Caco-2 (cell line): ENCODE measurements at regions not wholly inside any gene's neighbourhood (a gene's known extent, or its start where the extent isn't known, plus 50 kb on each side); places are given as distances from the start of the nearest gene placed in this dataset.

ENCODE experiments used
- BruUV-seq: library from RNA; stranded (reverse); fragments of 400-500 nt; replicated peaks from 2 replicates; lab custom pipeline; 2021; lab: Mats Ljungman, UMichigan
- CTCF ChIA-PET: fragments of 300-600 bp; sonication (Branson Sonifier 250); formaldehyde crosslinking; loops from one replicate; lab custom pipeline; 2022; ENCODE audit warnings: antibody characterized with exemption; lab: Charles Lee
- POLR2A ChIA-PET: fragments of 300-600 bp; sonication (Branson Sonifier 250); formaldehyde crosslinking; loops from one replicate; lab custom pipeline; 2022; ENCODE audit warnings: antibody characterized with exemption; lab: Charles Lee
- DNase-seq, 2 experiments: peaks; one replicate each; pipeline versions ENCODE4 v3.0.0 to v3.0.0-alpha.2; 2020 to 2022
- H3K27me3 ChIP-seq: replicated peaks from 2 replicates; pipeline ENCODE4 v1.6.0; 2011; ENCODE audit warnings: low read length; ENCODE audit not compliant: control insufficient read depth, insufficient read depth
- H3K36me3 ChIP-seq: 2 replicates; pipeline ENCODE4 v1.5.1; 2011; ENCODE audit warnings: low read length; ENCODE audit not compliant: control insufficient read depth, insufficient read depth
- H3K4me1 ChIP-seq: fragments of 250-450 bp; sonication (Bioruptor Pico); 2 replicates; pipeline ENCODE4 v1.5.1; 2020; ENCODE audit warnings: mild to moderate bottlenecking
- H3K4me3 ChIP-seq: 2 replicates; pipeline ENCODE4 v1.5.1; 2011; ENCODE audit warnings: low read depth, mild to moderate bottlenecking, control low read depth, low read length
- H3K9me3 ChIP-seq: fragments of 250-450 bp; sonication (Bioruptor Pico); 2 replicates; pipeline ENCODE4 v1.5.1; 2020; ENCODE audit warnings: mild to moderate bottlenecking, moderate library complexity
- H3K27ac Mint-ChIP-seq: one replicate; pipeline ENCODE4 v1.8.0; 2022; ENCODE audit warnings: mixed read lengths; ENCODE audit not compliant: unreplicated experiment
- H3K27me3 Mint-ChIP-seq: one replicate; pipeline ENCODE4 v1.8.0; 2022; ENCODE audit warnings: mixed read lengths; ENCODE audit not compliant: insufficient read depth, unreplicated experiment
- H3K36me3 Mint-ChIP-seq: one replicate; pipeline ENCODE4 v1.8.0; 2022; ENCODE audit warnings: mild to moderate bottlenecking, mixed read lengths; ENCODE audit not compliant: insufficient read depth, unreplicated experiment
- H3K4me1 Mint-ChIP-seq: one replicate; pipeline ENCODE4 v1.8.0; 2022; ENCODE audit warnings: low read depth, mixed read lengths; ENCODE audit not compliant: unreplicated experiment
- H3K4me3 Mint-ChIP-seq: one replicate; pipeline ENCODE4 v1.8.0; 2022; ENCODE audit warnings: mild to moderate bottlenecking, moderate library complexity, mixed read lengths; ENCODE audit not compliant: unreplicated experiment
- H3K9me3 Mint-ChIP-seq: one replicate; pipeline ENCODE4 v1.8.0; 2022; ENCODE audit warnings: mixed read lengths; ENCODE audit not compliant: unreplicated experiment
- CTCF ChIP-seq, 2 experiments: fragments of 200-600 bp in 1 of 2; IDR thresholded peaks; 1 replicate in 1 of 2; 2 replicates in 1 of 2; pipeline versions ENCODE4 v1.5.1 to v1.8.0; 2011 to 2022; ENCODE audit warnings: antibody characterized with exemption in 1 of 2, control low read depth in 1 of 2, inconsistent platforms in 1 of 2, low read depth in 1 of 2, low read length in 1 of 2, mild to moderate bottlenecking in 1 of 2, moderate library complexity in 1 of 2; ENCODE audit not compliant: insufficient read depth in 1 of 2, severe bottlenecking in 1 of 2, unreplicated experiment in 1 of 2
- intact Hi-C: fragments of 100-400 bp; cut with micrococcal nuclease; formaldehyde crosslinking; loops from one replicate; pipeline ENCODE4 v1.10.0; 2022; ENCODE audit not compliant: unreplicated experiment

- H3K36me3 ChIP-seq, result no peaks in the 10 kb centered on the region
- BruUV-seq, result no TSS peak
- no peaks in the 10 kb centered on the region for H3K27me3 ChIP-seq
- Mint-ChIP-seq H3K36me3 (no peaks in the 10 kb centered on the region), H3K9me3 (no peaks in the 10 kb centered on the region), H3K27ac (no peak overlapping the region), H3K27me3 (peaks cover 5% of the 10 kb centered on the region), H3K4me1 (no peaks in the 10 kb centered on the region), H3K4me3 (no peak overlapping the region)
- ChIA-PET POLR2A (no interaction called here), CTCF (no interaction called here)
- no peak for TF ChIP-seq CTCF (IDR thresholded peaks at IDR 0.05; ENCODE audit: insufficient read depth in 1 of 2, low read depth in 1 of 2, low read length in 1 of 2, severe bottlenecking in 1 of 2, unreplicated experiment in 1 of 2)
- intact Hi-C loops, result no loop called here
- H3K4me3 ChIP-seq, result no peak overlapping the region
- H3K9me3 ChIP-seq, result no peaks in the 10 kb centered on the region
- no peaks in the 10 kb centered on the region for H3K4me1 ChIP-seq
- DNase-seq, result no peak
Observed at GRCh38 chr4:162443510-162443909, 279.7 kb upstream of the FSTL5 start.

GRCh38 chr4:162442128-162442527 lies 278.3 kb upstream of the FSTL5 start:
- ChIA-PET POLR2A (no interaction called here), CTCF (no interaction called here)
- no peaks in the 10 kb centered on the region for H3K9me3 ChIP-seq
- H3K4me3 ChIP-seq, result no peak overlapping the region
- no peaks in the 10 kb centered on the region for H3K36me3 ChIP-seq
- Mint-ChIP-seq H3K27ac (no peak overlapping the region), H3K9me3 (no peaks in the 10 kb centered on the region), H3K27me3 (peaks cover 5% of the 10 kb centered on the region), H3K4me1 (no peaks in the 10 kb centered on the region), H3K4me3 (no peak overlapping the region), H3K36me3 (no peaks in the 10 kb centered on the region)
- H3K27me3 ChIP-seq, result no peaks in the 10 kb centered on the region
- no TSS peak for BruUV-seq
- intact Hi-C loops, result no loop called here
- H3K4me1 ChIP-seq, result no peaks in the 10 kb centered on the region
- DNase-seq, result no peak
- no peak for TF ChIP-seq CTCF (IDR thresholded peaks at IDR 0.05; ENCODE audit: insufficient read depth in 1 of 2, low read depth in 1 of 2, low read length in 1 of 2, severe bottlenecking in 1 of 2, unreplicated experiment in 1 of 2)

GRCh38 chr4:162422312-162422711 lies 258.5 kb upstream of the FSTL5 start:
- Histone ChIP-seq H3K4me3 (no peak overlapping the region), H3K36me3 (no peaks in the 10 kb centered on the region), H3K9me3 (no peaks in the 10 kb centered on the region), H3K27me3 (no peaks in the 10 kb centered on the region), H3K4me1 (no peaks in the 10 kb centered on the region)
- H3K27me3 Mint-ChIP-seq, result no peaks in the 10 kb centered on the region
- H3K27ac Mint-ChIP-seq, result no peak overlapping the region
- intact Hi-C loops, result loop anchor here (2.0 kb wide), 1 partner anchor 16 kb away; no protein-coding TSS in a partner anchor
- H3K4me1 Mint-ChIP-seq, result peaks cover 6% of the 10 kb centered on the region
- no peak for TF ChIP-seq CTCF (IDR thresholded peaks at IDR 0.05; ENCODE audit: insufficient read depth in 1 of 2, low read depth in 1 of 2, low read length in 1 of 2, severe bottlenecking in 1 of 2, unreplicated experiment in 1 of 2)
- no peaks in the 10 kb centered on the region for H3K36me3 Mint-ChIP-seq
- DNase-seq, result no peak
- no peak overlapping the region for H3K4me3 Mint-ChIP-seq
- POLR2A ChIA-PET, result no interaction called here
- CTCF ChIA-PET, result no interaction called here
- no peaks in the 10 kb centered on the region for H3K9me3 Mint-ChIP-seq
- no TSS peak for BruUV-seq
